ENCODE measurements at regions not wholly inside any gene's neighbourhood (a gene's known extent, or its start where the extent isn't known, plus 50 kb on each side); places are given as distances from the start of the nearest gene placed in this dataset.

DNA sequence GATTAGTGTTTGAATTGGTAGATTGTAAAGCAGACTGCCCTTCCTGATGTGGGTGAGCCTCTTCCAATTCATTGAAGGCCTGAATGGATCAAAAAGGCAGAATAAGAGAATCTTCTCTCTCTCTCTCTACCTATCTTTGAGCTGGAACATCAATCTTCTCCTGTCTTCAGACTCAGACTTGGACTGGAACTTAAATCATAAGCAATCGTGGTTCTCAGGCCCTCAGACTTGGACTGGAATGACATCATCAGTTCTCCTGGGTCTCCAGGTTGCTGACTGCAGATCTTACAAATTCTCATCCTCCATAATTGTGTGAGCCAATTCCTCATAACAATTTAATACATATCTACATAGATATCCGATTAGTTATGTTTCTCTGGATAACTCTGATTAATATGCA is 66.8 kb downstream of the IER5 start:
- no peak overlapping the region for H3K4me3 Mint-ChIP-seq
- H3K27me3 Mint-ChIP-seq: no peaks in the 10 kb centered on the region
- peaks cover 16% of the 10 kb centered on the region for H3K4me1 Mint-ChIP-seq (ENCODE audit: unreplicated experiment)
- TF ChIP-seq, protein P1, sequence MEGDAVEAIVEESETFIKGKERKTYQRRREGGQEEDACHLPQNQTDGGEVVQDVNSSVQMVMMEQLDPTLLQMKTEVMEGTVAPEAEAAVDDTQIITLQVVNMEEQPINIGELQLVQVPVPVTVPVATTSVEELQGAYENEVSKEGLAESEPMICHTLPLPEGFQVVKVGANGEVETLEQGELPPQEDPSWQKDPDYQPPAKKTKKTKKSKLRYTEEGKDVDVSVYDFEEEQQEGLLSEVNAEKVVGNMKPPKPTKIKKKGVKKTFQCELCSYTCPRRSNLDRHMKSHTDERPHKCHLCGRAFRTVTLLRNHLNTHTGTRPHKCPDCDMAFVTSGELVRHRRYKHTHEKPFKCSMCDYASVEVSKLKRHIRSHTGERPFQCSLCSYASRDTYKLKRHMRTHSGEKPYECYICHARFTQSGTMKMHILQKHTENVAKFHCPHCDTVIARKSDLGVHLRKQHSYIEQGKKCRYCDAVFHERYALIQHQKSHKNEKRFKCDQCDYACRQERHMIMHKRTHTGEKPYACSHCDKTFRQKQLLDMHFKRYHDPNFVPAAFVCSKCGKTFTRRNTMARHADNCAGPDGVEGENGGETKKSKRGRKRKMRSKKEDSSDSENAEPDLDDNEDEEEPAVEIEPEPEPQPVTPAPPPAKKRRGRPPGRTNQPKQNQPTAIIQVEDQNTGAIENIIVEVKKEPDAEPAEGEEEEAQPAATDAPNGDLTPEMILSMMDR (conservative IDR thresholded peaks at IDR 0.05): no peak
- no peak for DNase-seq (ENCODE audit: extremely low spot score, unreplicated experiment)
- H3K36me3 Mint-ChIP-seq: no peaks in the 10 kb centered on the region
- no peak overlapping the region for H3K27ac Mint-ChIP-seq
- no peaks in the 10 kb centered on the region for H3K9me3 Mint-ChIP-seq

DNA sequence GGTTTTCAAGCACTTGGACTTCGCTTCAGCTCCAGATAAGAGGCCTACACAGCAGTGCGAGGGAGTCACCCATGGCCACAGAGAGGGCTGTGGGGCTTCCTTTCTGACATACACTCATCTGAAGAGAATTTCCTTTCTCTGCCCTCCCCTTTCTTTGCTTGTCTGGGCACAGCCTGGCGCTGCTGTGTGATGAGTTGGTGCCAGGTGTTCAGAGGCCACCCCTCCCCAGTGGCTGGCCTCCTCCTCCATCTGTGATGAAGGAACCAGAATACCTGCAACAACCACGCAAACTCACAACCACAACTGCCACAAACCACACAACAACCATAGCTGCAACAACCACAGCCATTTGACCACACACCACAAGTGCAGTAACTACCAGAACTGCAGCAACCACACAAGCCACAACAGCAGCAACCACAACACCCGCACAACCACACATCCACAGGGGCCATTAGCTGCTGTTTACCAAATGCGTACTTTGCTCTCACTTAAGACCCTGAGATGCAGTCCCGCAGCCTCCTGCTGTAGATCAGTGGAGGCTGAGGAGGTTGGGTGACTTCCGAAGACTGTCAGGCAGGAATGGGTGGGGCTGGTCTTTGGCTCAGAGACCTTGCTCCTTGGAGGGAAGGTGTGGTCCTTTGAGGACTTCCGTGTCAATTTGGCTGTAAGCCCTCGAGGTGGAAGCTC is 71.1 kb downstream of the IER5 start:
- no peak overlapping the region for H3K27ac Mint-ChIP-seq
- H3K36me3 Mint-ChIP-seq: no peaks in the 10 kb centered on the region
- no peak for DNase-seq (ENCODE audit: extremely low spot score, unreplicated experiment)
- H3K4me1 Mint-ChIP-seq (ENCODE audit: unreplicated experiment): no peaks in the 10 kb centered on the region
- H3K27me3 Mint-ChIP-seq: no peaks in the 10 kb centered on the region
- TF ChIP-seq, protein P1 (conservative IDR thresholded peaks at IDR 0.05): no peak
- H3K9me3 Mint-ChIP-seq: peaks cover 9% of the 10 kb centered on the region
- no peak overlapping the region for H3K4me3 Mint-ChIP-seq

DNA sequence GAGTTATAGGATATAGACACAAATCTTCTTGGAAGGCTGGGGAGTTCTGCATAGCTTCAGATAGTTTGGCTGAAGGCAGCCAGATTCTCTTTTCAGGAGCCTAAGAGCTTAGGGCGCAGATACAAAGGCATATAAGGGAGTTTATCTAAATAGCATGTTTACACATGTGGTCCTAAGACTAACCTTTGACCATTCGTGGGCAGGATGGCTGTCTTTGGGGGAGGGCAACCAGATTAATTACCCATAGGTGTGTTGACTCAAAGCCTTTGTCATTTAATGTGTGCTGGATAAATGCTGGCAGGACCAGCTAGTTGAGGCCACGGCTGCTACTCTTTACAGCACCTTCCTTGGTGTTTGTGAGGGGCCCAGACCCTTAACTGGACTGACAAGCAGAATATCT is 71.8 kb downstream of the IER5 start:
- Mint-ChIP-seq H3K4me1 (ENCODE audit: unreplicated experiment) (no peaks in the 10 kb centered on the region), H3K4me3 (no peak overlapping the region), H3K36me3 (no peaks in the 10 kb centered on the region), H3K9me3 (peaks cover 9% of the 10 kb centered on the region), H3K27ac (no peak overlapping the region), H3K27me3 (no peaks in the 10 kb centered on the region)
- TF ChIP-seq, protein P1 (conservative IDR thresholded peaks at IDR 0.05): no peak
- DNase-seq (ENCODE audit: extremely low spot score, unreplicated experiment): no peak

DNA sequence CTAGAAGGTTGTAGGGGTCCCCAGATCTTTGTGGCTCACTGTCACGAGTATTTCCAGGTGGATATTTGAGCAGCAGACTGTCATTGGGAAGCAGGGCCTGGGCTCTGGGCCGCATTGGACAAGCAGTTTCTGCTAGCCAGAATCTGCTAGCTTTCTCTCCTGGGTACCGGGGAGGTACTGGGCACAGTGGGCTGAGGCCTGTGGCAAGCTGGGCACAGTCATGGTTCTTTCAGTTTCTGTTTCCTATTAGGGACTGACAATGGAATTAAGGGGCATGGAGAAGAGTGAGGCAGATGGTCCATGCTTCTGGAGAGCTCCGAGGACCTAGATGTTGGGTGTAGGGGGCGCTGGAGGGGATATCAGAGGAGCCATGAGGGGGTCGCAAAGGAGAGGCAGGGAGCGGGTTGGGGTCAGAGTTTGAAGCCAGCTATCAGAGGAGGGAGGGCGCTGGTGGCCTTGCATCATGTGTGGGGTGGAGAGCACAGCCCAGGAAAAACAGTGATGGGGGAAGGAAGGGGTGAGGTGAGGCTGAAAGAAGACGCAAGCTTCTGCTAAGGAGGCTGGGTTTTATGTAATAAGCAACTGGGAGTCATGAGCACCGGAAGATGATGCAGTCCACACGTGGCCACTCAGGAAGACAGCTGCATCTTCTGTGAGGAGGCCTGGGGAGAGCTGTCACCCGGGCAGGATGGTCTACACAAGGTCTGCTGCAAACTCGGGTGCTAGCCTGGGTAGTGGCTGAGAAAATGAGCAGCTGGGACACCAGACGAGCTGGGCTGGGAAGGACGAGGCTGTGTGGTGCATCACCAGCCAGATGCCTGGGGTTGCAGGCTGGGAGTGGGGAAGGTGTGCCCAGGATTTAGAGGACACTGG is 72.7 kb downstream of the IER5 start:
- H3K9me3 Mint-ChIP-seq: peaks cover 9% of the 10 kb centered on the region
- no peak for DNase-seq (ENCODE audit: extremely low spot score, unreplicated experiment)
- TF ChIP-seq, protein P1 (conservative IDR thresholded peaks at IDR 0.05): no peak
- H3K36me3 Mint-ChIP-seq: no peaks in the 10 kb centered on the region
- no peaks in the 10 kb centered on the region for H3K27me3 Mint-ChIP-seq
- peaks cover under 1% of the 10 kb centered on the region for H3K4me1 Mint-ChIP-seq (ENCODE audit: unreplicated experiment)
- no peak overlapping the region for H3K4me3 Mint-ChIP-seq
- no peak overlapping the region for H3K27ac Mint-ChIP-seq

DNA sequence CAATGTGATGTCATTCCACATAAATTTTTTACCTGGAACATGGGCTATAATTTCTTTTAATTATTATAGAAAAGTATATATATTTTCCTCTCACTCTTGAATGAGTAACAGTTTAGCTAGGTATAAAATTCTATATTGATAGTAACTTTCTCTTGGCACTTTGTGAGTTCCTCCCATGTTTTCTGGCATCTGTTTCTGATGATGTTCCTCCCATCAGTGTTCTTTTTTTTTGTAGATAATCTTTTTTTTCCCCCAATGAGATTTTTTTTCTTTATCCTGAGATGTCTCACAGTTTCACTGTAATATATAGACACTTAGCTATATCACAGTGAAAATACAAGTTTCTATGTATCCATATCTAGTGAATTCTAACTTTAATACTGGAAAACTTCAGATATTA is 75.2 kb downstream of the IER5 start:
- no peaks in the 10 kb centered on the region for H3K36me3 Mint-ChIP-seq
- TF ChIP-seq, protein P1 (conservative IDR thresholded peaks at IDR 0.05): no peak
- H3K4me3 Mint-ChIP-seq: no peak overlapping the region
- peaks cover 3% of the 10 kb centered on the region for H3K27me3 Mint-ChIP-seq
- peaks cover 9% of the 10 kb centered on the region for H3K9me3 Mint-ChIP-seq
- no peak for DNase-seq (ENCODE audit: extremely low spot score, unreplicated experiment)
- no peak overlapping the region for H3K27ac Mint-ChIP-seq
- peaks cover 4% of the 10 kb centered on the region for H3K4me1 Mint-ChIP-seq (ENCODE audit: unreplicated experiment)

All from type B pancreatic cell (in vitro differentiated cells).